Hepatocyte (in vitro differentiated cells): ENCODE measurements at regions not wholly inside any gene's neighbourhood (a gene's known extent, or its start where the extent isn't known, plus 50 kb on each side); places are given as distances from the start of the nearest gene placed in this dataset.
"Not testable (repeated sequence)": the region's sequence is repeated elsewhere in the genome, so short reads cannot be mapped to it uniquely, and the experiment has no call there.

Experiments used
- DNase-seq: peaks from one replicate; pipeline ENCODE4 v3.0.0-alpha.2; 2016; ENCODE audit warnings: low spot score
- H2AFZ ChIP-seq: fragments of 200-600 bp; sonication (generic); 2 replicates; pipeline ENCODE4 v1.6.0; 2016; ENCODE audit warnings: antibody characterized with exemption, mild to moderate bottlenecking
- H3K27ac ChIP-seq: fragments of 200-600 bp; sonication (generic); 2 replicates; pipeline ENCODE4 v1.5.1; 2016; ENCODE audit warnings: mild to moderate bottlenecking
- H3K27me3 ChIP-seq: fragments of 200-600 bp; sonication (generic); 2 replicates; pipeline ENCODE4 v1.6.1; 2016
- H3K36me3 ChIP-seq: fragments of 200-600 bp; sonication (generic); replicated peaks from 2 replicates; pipeline ENCODE4 v1.5.1; 2016; ENCODE audit warnings: low read depth; ENCODE audit not compliant: insufficient read depth
- H3K4me1 ChIP-seq: fragments of 200-600 bp; sonication (generic); 2 replicates; pipeline ENCODE4 v1.5.1; 2016; ENCODE audit warnings: mild to moderate bottlenecking, moderate library complexity; ENCODE audit not compliant: insufficient read depth
- H3K4me2 ChIP-seq: fragments of 200-600 bp; sonication (generic); 2 replicates; pipeline ENCODE4 v1.6.0; 2016
- H3K4me3 ChIP-seq: fragments of 200-600 bp; sonication (generic); 2 replicates; pipeline ENCODE4 v1.5.1; 2016; ENCODE audit warnings: mild to moderate bottlenecking
- H3K79me2 ChIP-seq: fragments of 200-600 bp; sonication (generic); 2 replicates; pipeline ENCODE4 v1.6.0; 2017; ENCODE audit warnings: mild to moderate bottlenecking
- H3K9me2 ChIP-seq: fragments of 200-600 bp; sonication (generic); replicated peaks from 2 replicates; pipeline ENCODE4 v1.6.0; 2017; ENCODE audit warnings: mild to moderate bottlenecking; ENCODE audit not compliant: insufficient read depth
- H3K9me3 ChIP-seq: fragments of 200-600 bp; sonication (generic); 2 replicates; pipeline ENCODE4 v1.5.1; 2016; ENCODE audit warnings: low read depth, mild to moderate bottlenecking
- H4K20me1 ChIP-seq: fragments of 200-600 bp; sonication (generic); 2 replicates; pipeline ENCODE4 v1.6.0; 2016; ENCODE audit warnings: mild to moderate bottlenecking; ENCODE audit not compliant: insufficient read depth, poor library complexity, severe bottlenecking
- CTCF ChIP-seq: fragments of 200-600 bp; sonication (generic); IDR thresholded peaks from 2 replicates; pipeline ENCODE4 v1.5.1; 2016; ENCODE audit warnings: antibody characterized with exemption, mild to moderate bottlenecking; ENCODE audit not compliant: poor library complexity
- EZH2 ChIP-seq: fragments of 200-600 bp; sonication (generic); IDR thresholded peaks from 2 replicates; pipeline ENCODE4 v1.6.1; 2016; ENCODE audit warnings: antibody characterized with exemption, mild to moderate bottlenecking, borderline replicate concordance
- EZH2phosphoT487 ChIP-seq: fragments of 200-600 bp; sonication (generic); IDR thresholded peaks from one replicate; pipeline ENCODE4 v1.6.1; 2018; ENCODE audit warnings: antibody characterized with exemption, mild to moderate bottlenecking, low read depth, moderate library complexity; ENCODE audit not compliant: unreplicated experiment, severe bottlenecking
- WGBS: methylation state at CpG from one replicate; pipeline ENCODE4 v1.1.6; 2016; ENCODE audit warnings: low lambda C conversion rate; ENCODE audit errors: missing lambda C conversion rate; 5-methylcytosine and 5-hydroxymethylcytosine counted together

DNA sequence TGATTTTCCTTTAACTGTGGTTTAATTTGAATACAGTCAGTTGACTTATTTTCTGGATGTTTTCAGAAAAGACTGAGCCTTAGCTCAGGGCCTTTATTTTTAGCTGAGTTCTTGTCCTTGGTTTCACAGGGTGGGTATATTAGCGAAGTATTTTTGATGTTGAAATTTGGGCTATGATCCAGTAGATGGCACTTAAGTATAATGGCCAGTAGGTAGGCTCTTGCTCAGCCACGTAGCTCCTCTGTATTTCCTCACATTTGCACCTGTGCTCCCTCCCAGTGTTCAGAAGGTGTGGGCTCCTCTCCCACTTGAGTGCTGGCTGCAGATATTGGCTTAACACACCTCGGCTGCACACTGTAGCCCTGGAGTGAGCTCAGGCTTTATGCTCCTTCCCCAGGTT is 549.9 kb upstream of the AMOT start:
- Histone ChIP-seq H3K9me2 (no peaks in the 10 kb centered on the region), H3K4me1 (no peaks in the 10 kb centered on the region), H3K79me2 (no peaks in the 10 kb centered on the region), H2AFZ (no peak overlapping the region), H3K27me3 (no peaks in the 10 kb centered on the region), H3K36me3 (no peaks in the 10 kb centered on the region), H3K4me3 (no peak overlapping the region), H4K20me1 (no peaks in the 10 kb centered on the region), H3K9me3 (no peaks in the 10 kb centered on the region), H3K4me2 (no peak overlapping the region), H3K27ac (no peak overlapping the region)
- DNase-seq = no peak
- TF ChIP-seq CTCF = no peak
- no peak for TF ChIP-seq EZH2phosphoT487
- TF ChIP-seq EZH2 = no peak
- 88% methylated on average over 3 of the region's 3 CpGs for WGBS

DNA sequence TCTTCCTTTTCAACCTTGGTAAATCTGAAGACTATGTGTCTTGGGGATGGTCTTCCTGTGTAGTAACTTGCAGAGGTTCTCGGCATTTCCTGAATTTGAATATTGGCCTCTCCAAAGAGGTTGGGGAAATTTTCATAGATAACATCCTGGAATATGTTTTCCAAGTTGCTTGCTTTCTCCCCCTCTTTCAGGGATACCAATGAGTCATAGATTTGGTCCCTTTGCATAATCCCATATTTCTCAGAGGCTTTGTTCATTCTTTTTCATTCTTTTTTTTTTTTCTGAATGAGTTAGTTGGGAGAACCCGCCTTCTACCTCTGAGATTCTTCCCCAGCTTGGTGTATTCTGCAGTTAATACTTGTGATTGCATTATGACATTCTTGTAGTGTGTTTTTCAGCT is 549.2 kb upstream of the AMOT start:
- TF ChIP-seq CTCF = no peak
- no peak for TF ChIP-seq EZH2phosphoT487
- TF ChIP-seq EZH2 = no peak
- Histone ChIP-seq H3K79me2 (no peaks in the 10 kb centered on the region), H3K27me3 (no peaks in the 10 kb centered on the region), H3K4me1 (no peaks in the 10 kb centered on the region), H3K27ac (no peak overlapping the region), H3K9me2 (no peaks in the 10 kb centered on the region), H3K36me3 (no peaks in the 10 kb centered on the region), H3K9me3 (no peaks in the 10 kb centered on the region), H4K20me1 (no peaks in the 10 kb centered on the region), H3K4me2 (no peak overlapping the region), H3K4me3 (no peak overlapping the region), H2AFZ (no peak overlapping the region)
- DNase-seq = no peak
- 98% methylated on average over 2 of the region's 2 CpGs for WGBS

- Histone ChIP-seq H3K9me2 (no peaks in the 10 kb centered on the region), H3K9me3 (no peaks in the 10 kb centered on the region), H4K20me1 (no peaks in the 10 kb centered on the region), H3K27ac (no peak overlapping the region), H3K4me2 (no peak overlapping the region), H3K79me2 (no peaks in the 10 kb centered on the region), H3K27me3 (no peaks in the 10 kb centered on the region), H3K4me3 (no peak overlapping the region), H3K36me3 (no peaks in the 10 kb centered on the region), H2AFZ (no peak overlapping the region), H3K4me1 (no peaks in the 10 kb centered on the region)
- DNase-seq = peak; percentile 37
- TF ChIP-seq EZH2phosphoT487 (no peak), EZH2 (no peak), CTCF (no peak)
- 45% methylated on average over 3 of the region's 3 CpGs for WGBS
These were observed 544.0 kb upstream of the AMOT start for GRCh38 chrX:113384628-113385027.

GRCh38 chrX:113373421-113373820 is 532.8 kb upstream of the AMOT start:
- H3K4me1 ChIP-seq, H3K27me3 ChIP-seq, H3K27ac ChIP-seq, H3K79me2 ChIP-seq, H3K4me3 ChIP-seq, H4K20me1 ChIP-seq, H3K36me3 ChIP-seq, H3K4me2 ChIP-seq, H3K9me2 ChIP-seq, H2AFZ ChIP-seq, H3K9me3 ChIP-seq, DNase-seq: not testable (repeated sequence)
- WGBS = 61% methylated on average over 3 of the region's 3 CpGs
